ENCODE measurements at regions not wholly inside any gene's neighbourhood (a gene's known extent, or its start where the extent isn't known, plus 50 kb on each side); places are given as distances from the start of the nearest gene placed in this dataset.

DNA sequence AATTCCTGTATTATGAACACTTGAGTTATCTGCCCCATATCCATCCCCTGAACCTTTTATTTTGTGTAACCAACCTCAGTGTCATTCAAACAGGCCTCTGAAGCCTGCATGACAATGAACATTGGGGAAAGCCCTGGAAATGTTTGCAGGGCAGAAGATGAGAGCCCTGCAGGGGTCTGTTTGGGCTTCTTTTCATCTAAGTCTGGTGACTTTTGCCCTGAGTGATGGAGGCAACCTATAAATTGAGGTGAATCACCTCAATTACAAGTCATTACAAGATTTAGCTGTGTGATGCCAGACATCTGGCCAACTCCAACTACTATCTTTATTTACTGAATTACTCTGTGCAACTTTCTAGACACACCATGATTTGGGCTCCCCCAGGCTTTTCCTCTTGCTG is 189.2 kb downstream of the MAF start:
- no peak for DNase-seq
- H3K36me3 ChIP-seq (ENCODE audit: control insufficient read depth, insufficient read depth, low read length): no peaks in the 10 kb centered on the region
- peaks cover 24% of the 10 kb centered on the region for H3K9me3 ChIP-seq (ENCODE audit: control insufficient read depth, insufficient read depth, low read length)
- no peak overlapping the region for H2BK5ac ChIP-seq (ENCODE audit: low read depth, low read length, poor library complexity, severe bottlenecking)
- no peaks in the 10 kb centered on the region for H3K9me1 ChIP-seq (ENCODE audit: insufficient read depth, low read length)
- H3K4me1 ChIP-seq (ENCODE audit: control insufficient read depth, insufficient read depth, low read length): no peaks in the 10 kb centered on the region
- in situ Hi-C loops (cut with MboI; ENCODE audit: low sequenced_read_pairs): no loop called here
- no peak overlapping the region for H3K18ac ChIP-seq (ENCODE audit: low read depth, low read length)
- no peak overlapping the region for H2BK20ac ChIP-seq (ENCODE audit: low read depth, low read length)
- BruUV-seq (replicated peaks): no TSS peak
- POLR2A ChIA-PET (ENCODE audit: unreplicated experiment): no interaction called here
- no peak overlapping the region for H3K27ac ChIP-seq (ENCODE audit: insufficient read depth, low read length)
- H3K4ac ChIP-seq (ENCODE audit: low read depth, low read length): no peak overlapping the region
- H2BK15ac ChIP-seq (ENCODE audit: low read depth, low read length): no peak overlapping the region
- no peak overlapping the region for H4K8ac ChIP-seq (ENCODE audit: low read depth in 2 of 2, low read length in 2 of 2)
- no peak overlapping the region for H2BK120ac ChIP-seq (ENCODE audit: low read depth, low read length)
- TF ChIP-seq FOS (IDR thresholded peaks at IDR 0.05; ENCODE audit: low read depth, low read length): no peak
- no peak for TF ChIP-seq MXI1 (IDR thresholded peaks at IDR 0.05; ENCODE audit: borderline replicate concordance, low read depth, low read length)
- no peak for TF ChIP-seq RAD21 (IDR thresholded peaks at IDR 0.05; ENCODE audit: low read length)
- no peak for TF ChIP-seq NFE2L2 (IDR thresholded peaks at IDR 0.05; ENCODE audit: low read depth, low read length)
- no peak for TF ChIP-seq RCOR1 (IDR thresholded peaks at IDR 0.05; ENCODE audit: insufficient replicate concordance, low read length)
- TF ChIP-seq CEBPB (IDR thresholded peaks at IDR 0.05; ENCODE audit: low read depth, low read length): no peak
- no peak for TF ChIP-seq BHLHE40 (IDR thresholded peaks at IDR 0.05; ENCODE audit: low read depth, low read length)
- TF ChIP-seq SMC3 (IDR thresholded peaks at IDR 0.05; ENCODE audit: low read depth, low read length): no peak
- no peak overlapping the region for H3K4me3 ChIP-seq (ENCODE audit: insufficient read depth, low read depth, low read length)
- H4K5ac ChIP-seq (ENCODE audit: low read depth, low read length): no peak overlapping the region
- dilution Hi-C loops (cut with HindIII; ENCODE audit: low sequenced_read_pairs, unreplicated experiment): no loop called here
- H3K56ac ChIP-seq (ENCODE audit: extremely low read depth, insufficient read depth, low read length): no peak overlapping the region
- intact Hi-C loops (cut with micrococcal nuclease): no loop called here
- H2AK5ac ChIP-seq (ENCODE audit: low read depth, low read length): no peak overlapping the region
- ATAC-seq (ENCODE audit: low read depth): no peak
- no peak overlapping the region for H3K9ac ChIP-seq (ENCODE audit: low read depth, low read length)
- no peak overlapping the region for H3K23ac ChIP-seq (ENCODE audit: low read depth, low read length)
- H3K4me2 ChIP-seq (ENCODE audit: low read depth, low read length): no peak overlapping the region
- H4K20me1 ChIP-seq (ENCODE audit: insufficient read depth, low read length): no peaks in the 10 kb centered on the region
- H3K79me1 ChIP-seq (ENCODE audit: low read depth in 1 of 2, low read length in 2 of 2): no peaks in the 10 kb centered on the region
- H4K91ac ChIP-seq (ENCODE audit: insufficient read depth, low read depth, low read length): no peak overlapping the region
- H2AK9ac ChIP-seq (replicated peaks; ENCODE audit: low read depth, low read length, poor library complexity): no peak overlapping the region
- no peaks in the 10 kb centered on the region for H3K27me3 ChIP-seq (ENCODE audit: control insufficient read depth, insufficient read depth, low read length)
- H3K14ac ChIP-seq (replicated peaks; ENCODE audit: low read depth, low read length): no peak overlapping the region
- H2AFZ ChIP-seq (replicated peaks; ENCODE audit: low read length, poor library complexity): no peak overlapping the region
- CTCF ChIA-PET: no interaction called here
